ENCODE measurements at regions not wholly inside any gene's neighbourhood (a gene's known extent, or its start where the extent isn't known, plus 50 kb on each side); places are given as distances from the start of the nearest gene placed in this dataset.

- DNase-seq: no peak
Measured at GRCh38 chr12:115419145-115419646, 735.2 kb upstream of the TBX3 start.

- no peak for DNase-seq
Measured at GRCh38 chr12:115417610-115418009, 733.6 kb upstream of the TBX3 start.

- no peak for DNase-seq
Measured at GRCh38 chr12:115416869-115417268, 732.9 kb upstream of the TBX3 start.

- no peak for DNase-seq
Measured at GRCh38 chr12:115413626-115414025, 729.7 kb upstream of the TBX3 start.

GRCh38 chr12:115412831-115413230, 728.9 kb upstream of the TBX3 start:
- no peak for DNase-seq

GRCh38 chr12:115411121-115411520, 727.1 kb upstream of the TBX3 start:
- peak; percentile 19 for DNase-seq

GRCh38 chr12:115408642-115409041, 724.7 kb upstream of the TBX3 start:
- no peak for DNase-seq

- DNase-seq: no peak
Measured at GRCh38 chr12:115407723-115408122, 723.7 kb upstream of the TBX3 start.

GRCh38 chr12:115407036-115407435, 723.1 kb upstream of the TBX3 start:
- DNase-seq: no peak

- DNase-seq: no peak
Measured at GRCh38 chr12:115405471-115405860, 721.5 kb upstream of the TBX3 start.

- DNase-seq: peak; percentile 98
Measured at GRCh38 chr12:115404761-115405470, 720.9 kb upstream of the TBX3 start.

GRCh38 chr12:115403689-115404088, 719.7 kb upstream of the TBX3 start:
- no peak for DNase-seq

- DNase-seq: no peak
Measured at GRCh38 chr12:115403253-115403652, 719.3 kb upstream of the TBX3 start.

GRCh38 chr12:115402443-115403180, 718.6 kb upstream of the TBX3 start:
- DNase-seq: peak; percentile 21

- DNase-seq: no peak
Measured at GRCh38 chr12:115401761-115402160, 717.8 kb upstream of the TBX3 start.

- no peak for DNase-seq
Measured at GRCh38 chr12:115400011-115400410, 716.0 kb upstream of the TBX3 start.

GRCh38 chr12:115398311-115398781, 714.4 kb upstream of the TBX3 start:
- no peak for DNase-seq

- no peak for DNase-seq
Measured at GRCh38 chr12:115396567-115396966, 712.6 kb upstream of the TBX3 start.

GRCh38 chr12:115394496-115395220, 710.7 kb upstream of the TBX3 start:
- peak; percentile 57 for DNase-seq

GRCh38 chr12:115388139-115388538, 704.2 kb upstream of the TBX3 start:
- DNase-seq: no peak

- no peak for DNase-seq
Measured at GRCh38 chr12:115387467-115387901, 703.5 kb upstream of the TBX3 start.

GRCh38 chr12:115386946-115387345, 703.0 kb upstream of the TBX3 start:
- DNase-seq: no peak

GRCh38 chr12:115385141-115385540, 701.2 kb upstream of the TBX3 start:
- no peak for DNase-seq
